ENCODE measurements at regions not wholly inside any gene's neighbourhood (a gene's known extent, or its start where the extent isn't known, plus 50 kb on each side); places are given as distances from the start of the nearest gene placed in this dataset.
"Not testable (repeated sequence)": the region's sequence is repeated elsewhere in the genome, so short reads cannot be mapped to it uniquely, and the experiment has no call there.

DNA sequence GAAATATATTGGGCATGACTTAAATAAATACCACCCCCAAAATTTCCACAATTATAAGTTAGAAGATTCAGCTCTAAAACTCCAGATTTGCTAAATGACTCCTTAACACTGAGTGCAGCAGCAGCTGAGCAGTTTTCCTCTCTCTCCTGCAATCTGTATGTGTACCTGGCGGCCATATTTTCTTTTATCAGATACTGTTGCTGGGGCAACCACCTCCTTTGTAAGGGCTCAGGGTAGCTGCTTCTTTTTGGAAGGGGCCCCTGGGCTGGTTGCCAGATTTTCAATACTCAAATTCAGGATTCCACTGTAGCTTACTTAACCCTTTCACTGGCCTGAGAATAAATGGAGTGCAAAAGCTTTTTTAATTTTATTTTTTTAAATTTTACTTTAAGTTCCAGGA, 197.0 kb downstream of the TAF11L14 start:
- no peak for DNase-seq

- DNase-seq, result no peak
Measured at GRCh38 chr5:17832949-17833745, 198.9 kb downstream of the TAF11L14 start.

DNA sequence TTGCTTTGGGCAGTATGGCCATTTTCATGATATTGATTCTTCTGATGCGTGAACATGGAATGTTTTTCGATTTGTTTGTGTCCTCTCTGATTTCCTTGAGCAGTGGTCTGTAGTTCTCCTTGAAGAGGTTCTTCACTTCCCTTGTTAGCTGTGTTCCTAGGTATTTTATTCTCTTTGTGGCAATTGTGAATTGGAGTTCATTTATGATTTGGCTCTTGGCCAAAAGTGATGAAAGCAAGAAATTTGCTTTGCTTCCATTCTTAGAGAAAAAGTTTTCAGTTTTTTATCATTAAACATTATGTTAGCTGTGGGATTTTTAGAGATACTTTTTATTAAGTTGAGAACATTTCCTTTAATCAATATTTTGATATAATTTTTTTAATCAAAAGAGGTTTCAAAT, 203.5 kb downstream of the TAF11L14 start:
- DNase-seq, result no peak

DNA sequence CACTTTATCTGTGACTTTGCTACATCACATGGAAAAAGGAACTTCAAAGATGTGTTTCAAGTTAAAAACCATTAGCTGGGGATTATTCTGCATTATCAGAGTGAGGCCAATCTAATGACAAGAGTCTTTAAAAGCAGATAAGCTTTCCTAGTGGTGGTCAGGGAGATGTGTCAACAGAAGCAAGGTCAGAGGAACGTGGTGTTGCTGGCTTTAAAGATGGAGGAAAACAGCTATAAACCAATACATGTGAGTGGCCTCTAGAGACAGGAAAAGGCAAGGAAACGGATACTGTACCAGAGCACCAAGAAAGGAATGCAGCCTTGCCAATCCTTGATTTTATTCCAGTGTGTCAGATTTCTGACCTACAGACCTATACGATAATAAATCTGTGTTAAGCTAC, 204.2 kb downstream of the TAF11L14 start:
- DNase-seq, result no peak

DNA sequence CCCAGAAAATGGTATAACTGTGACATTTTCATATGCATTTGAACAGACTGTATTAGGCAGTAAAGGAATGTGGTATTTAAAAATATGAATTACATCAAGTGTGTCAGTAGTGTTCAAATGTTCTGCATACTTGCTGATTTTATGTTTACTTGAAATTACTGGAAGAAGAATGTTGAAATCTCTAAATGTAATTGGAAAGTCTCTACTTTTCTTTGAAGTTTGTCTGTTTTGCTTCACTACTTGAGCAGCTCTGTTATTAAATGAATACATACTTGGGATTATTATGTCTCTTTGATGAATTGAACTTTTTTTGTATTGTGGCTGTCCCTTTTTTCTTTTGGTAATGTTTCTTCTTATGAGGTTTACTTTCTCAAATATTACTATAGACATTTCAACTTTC, 205.6 kb downstream of the TAF11L14 start:
- no peak for DNase-seq

- no peak for DNase-seq
Measured at GRCh38 chr5:17846496-17846895, 212.2 kb downstream of the TAF11L14 start.

- DNase-seq, result no peak
Measured at GRCh38 chr5:17847286-17847685, 213.0 kb downstream of the TAF11L14 start.

DNA sequence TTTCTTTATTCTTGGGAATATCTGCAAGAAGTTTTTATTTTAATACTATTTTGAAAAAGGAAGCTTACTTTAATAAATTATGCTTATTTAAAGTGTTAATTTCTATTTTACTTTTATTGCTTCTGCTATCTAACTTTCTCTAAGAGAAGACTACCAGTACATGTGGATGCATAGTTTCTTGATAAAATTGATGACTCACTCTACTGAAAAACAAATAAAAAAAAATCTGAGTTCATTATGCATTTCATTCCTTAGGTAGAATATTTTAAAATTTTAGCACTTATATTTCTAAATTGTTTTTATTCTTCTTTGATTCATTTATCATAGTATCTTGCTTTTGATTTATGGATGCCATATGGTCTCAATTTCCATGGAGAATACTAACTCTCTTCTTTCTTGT, 217.9 kb downstream of the TAF11L14 start:
- DNase-seq, result no peak

- no peak for DNase-seq
Measured at GRCh38 chr5:17852740-17853139, 218.5 kb downstream of the TAF11L14 start.

GRCh38 chr5:17854901-17855300, 220.6 kb downstream of the TAF11L14 start:
- no peak for DNase-seq

DNA sequence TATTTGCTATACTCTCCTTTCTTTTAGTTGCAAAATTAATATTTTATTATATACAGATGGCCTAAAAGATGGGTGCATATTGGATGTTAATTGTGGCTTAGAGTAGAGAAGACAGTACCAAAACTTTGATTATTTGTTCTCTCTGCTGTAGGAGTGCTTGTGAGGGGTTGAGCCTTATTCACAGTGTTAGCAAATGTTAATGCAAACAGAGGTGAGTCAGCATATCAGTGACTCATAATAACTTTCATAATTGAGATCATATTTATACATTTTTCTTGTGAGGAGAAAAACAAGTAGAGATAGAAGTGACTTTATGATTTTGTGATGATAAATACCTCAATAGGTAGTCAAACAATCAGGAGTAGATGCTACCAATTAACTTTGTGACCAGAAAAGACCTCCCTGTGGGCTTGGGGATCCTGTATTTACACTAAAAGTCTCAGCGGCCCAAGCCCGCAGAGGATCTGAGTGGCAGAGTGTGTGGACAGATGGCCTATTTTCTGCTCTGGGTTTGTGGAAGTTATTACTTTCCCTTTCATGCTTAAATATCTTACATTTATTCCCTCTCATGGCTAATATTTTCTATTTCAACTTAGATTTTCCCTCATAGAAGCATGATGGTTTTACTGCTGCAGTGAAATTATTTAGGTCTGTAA, 226.5 kb downstream of the TAF11L14 start:
- DNase-seq, result no peak

GRCh38 chr5:17864903-17865302, 230.6 kb downstream of the TAF11L14 start:
- DNase-seq, result not testable (repeated sequence)

GRCh38 chr5:17865966-17866365, 231.7 kb downstream of the TAF11L14 start:
- DNase-seq, result not testable (repeated sequence)

GRCh38 chr5:17872204-17872603, 237.9 kb downstream of the TAF11L14 start:
- no peak for DNase-seq

DNA sequence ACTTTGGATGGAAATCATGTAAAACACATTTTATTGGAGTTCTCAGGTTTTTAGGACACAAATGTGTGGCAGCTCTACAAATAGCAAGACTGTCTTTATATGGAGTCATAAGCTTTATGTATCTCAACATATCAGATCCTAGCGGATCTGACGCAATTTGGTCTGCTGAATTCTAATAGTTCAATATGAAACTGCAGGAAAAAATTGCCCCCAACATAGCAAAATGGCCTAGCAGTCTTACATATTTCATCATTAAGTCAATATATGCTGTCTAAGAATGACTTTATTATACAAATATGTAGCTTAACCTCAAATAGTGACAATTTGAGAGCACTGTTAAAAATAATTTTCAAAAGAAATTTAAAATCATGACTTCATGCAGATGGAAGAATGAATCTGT, 244.3 kb downstream of the TAF11L14 start:
- DNase-seq, result no peak

- no peak for DNase-seq
Measured at GRCh38 chr5:17879276-17879675, 245.0 kb downstream of the TAF11L14 start.

DNA sequence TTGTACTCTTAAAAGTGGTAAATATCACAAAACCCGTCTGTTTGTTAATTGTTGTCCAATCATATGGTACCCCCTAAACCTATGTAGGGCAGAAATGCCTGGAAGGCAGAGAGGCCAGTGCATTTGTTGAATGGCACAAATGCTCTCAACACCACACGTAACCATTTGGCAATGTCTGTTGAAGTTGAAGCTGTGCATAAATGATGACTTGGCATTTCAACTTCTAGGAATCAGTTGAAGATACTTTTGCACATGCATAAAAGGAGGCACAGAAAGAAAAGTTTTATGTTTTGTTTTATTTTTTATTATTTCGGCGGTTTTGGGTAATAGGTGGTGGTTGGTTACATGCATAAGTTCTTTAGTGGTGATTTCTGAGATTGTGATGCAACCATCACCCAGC, 246.6 kb downstream of the TAF11L14 start:
- no peak for DNase-seq

- no peak for DNase-seq
Measured at GRCh38 chr5:17882760-17883488, 248.7 kb downstream of the TAF11L14 start.

DNA sequence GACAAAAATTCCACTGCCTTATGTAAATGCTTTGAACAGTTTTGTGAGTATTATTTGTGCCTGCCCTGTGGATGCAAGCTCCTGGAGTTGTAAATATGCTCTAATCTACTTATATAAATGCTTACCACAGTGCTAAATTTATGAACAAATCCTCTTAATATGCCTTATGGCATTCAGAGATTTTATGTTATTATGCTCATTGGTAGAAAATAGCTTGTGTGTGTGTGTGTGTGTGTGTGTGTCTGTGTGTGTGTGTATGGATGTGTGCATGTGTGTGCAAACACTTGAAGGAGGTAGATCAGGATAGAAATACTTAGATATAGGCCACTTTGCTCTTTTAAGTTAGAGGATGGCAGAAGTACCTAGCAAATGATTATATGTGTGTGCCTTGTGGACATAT, 253.9 kb downstream of the TAF11L14 start:
- DNase-seq, result no peak

DNA sequence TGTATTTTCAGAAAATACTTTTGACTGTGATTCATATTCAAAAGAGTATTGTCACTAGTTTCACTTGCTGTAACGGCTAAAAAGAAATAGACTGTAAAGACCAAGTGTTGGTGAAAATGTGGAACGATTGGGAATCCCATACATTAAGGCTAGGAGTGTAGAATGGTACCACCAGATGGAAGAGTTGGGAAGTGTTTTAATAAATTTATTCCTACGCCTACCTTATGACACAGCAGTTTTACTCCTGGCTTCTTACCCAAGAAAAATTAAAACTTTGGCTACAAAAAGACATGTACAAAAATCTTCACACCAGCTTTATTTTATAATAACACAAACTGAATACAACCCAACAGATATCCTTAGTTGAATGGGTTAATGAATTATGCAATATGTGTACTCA, 256.2 kb downstream of the TAF11L14 start:
- no peak for DNase-seq

GRCh38 chr5:17891881-17892280, 257.6 kb downstream of the TAF11L14 start:
- DNase-seq, result no peak

- no peak for DNase-seq
Measured at GRCh38 chr5:17893026-17893635, 258.9 kb downstream of the TAF11L14 start.

GRCh38 chr5:17895288-17896033, 261.2 kb downstream of the TAF11L14 start:
- no peak for DNase-seq

All from activated naive CD4-positive, alpha-beta T cell treated with anti-CD3 and anti-CD28 coated beads, Interleukin-2, amount 50 U/mL, for 16 hours (primary cell).